ENCODE measurements at regions not wholly inside any gene's neighbourhood (a gene's known extent, or its start where the extent isn't known, plus 50 kb on each side); places are given as distances from the start of the nearest gene placed in this dataset.

- no peaks in the 10 kb centered on the region for H4K20me1 ChIP-seq (replicated peaks; ENCODE audit: control insufficient read depth, extremely low read depth, insufficient read depth, low read length)
- H3K79me2 ChIP-seq (ENCODE audit: control insufficient read depth, insufficient read depth, low read length): no peaks in the 10 kb centered on the region
- POLR2A ChIA-PET: no interaction called here
- intact Hi-C loops (cut with micrococcal nuclease) (no loop called here), dilution Hi-C loops (cut with MboI; ENCODE audit: extremely low pct_ligation_motif_present, low sequenced_read_pairs) (no loop called here)
- H3K4me1 ChIP-seq (ENCODE audit: control insufficient read depth, extremely low read depth, insufficient read depth, low read length): no peaks in the 10 kb centered on the region
- no peak overlapping the region for H3K4me2 ChIP-seq (ENCODE audit: insufficient read depth, low read length)
- no peaks in the 10 kb centered on the region for H3K36me3 ChIP-seq (ENCODE audit: control insufficient read depth in 2 of 2, extremely low read depth in 1 of 2, insufficient read depth in 2 of 2, low read length in 2 of 2)
- no peaks in the 10 kb centered on the region for H3K9me3 ChIP-seq (replicated peaks; ENCODE audit: control insufficient read depth, insufficient read depth, low read length)
- DNase-seq (ENCODE audit: low read depth, low spot score): no peak
- peaks cover 0 to 2% of the 10 kb centered on the region in 2 experiments for H3K27me3 ChIP-seq (ENCODE audit: control insufficient read depth in 2 of 2, insufficient read depth in 2 of 2, low read length in 2 of 2)
- TF ChIP-seq MYC (IDR thresholded peaks at IDR 0.05; ENCODE audit: low read depth, low read length) (no peak), GATA2 (IDR thresholded peaks at IDR 0.05; ENCODE audit: insufficient read depth, insufficient read length, low read depth, low read length) (no peak), FOS (IDR thresholded peaks at IDR 0.05; ENCODE audit: borderline replicate concordance, insufficient read depth, low read length) (no peak), EZH2 (IDR thresholded peaks at IDR 0.05; ENCODE audit: borderline replicate concordance, low read depth, low read length, severe bottlenecking) (no peak), POLR2A (IDR thresholded peaks at IDR 0.05; ENCODE audit: low read depth, low read length) (no peak), MAX (IDR thresholded peaks at IDR 0.05; ENCODE audit: insufficient read depth, insufficient read length) (no peak)
- H3K9ac ChIP-seq (replicated peaks; ENCODE audit: extremely low read depth, insufficient read depth, low read length): no peak overlapping the region
- CTCF ChIA-PET: no interaction called here
- H2AFZ ChIP-seq (ENCODE audit: low read depth, low read length): no peak overlapping the region
- H3K9me1 ChIP-seq (replicated peaks; ENCODE audit: control insufficient read depth, extremely low read depth, insufficient read depth, low read length): no peaks in the 10 kb centered on the region
- no peak for FAIRE-seq
- no TSS peak for BruUV-seq (replicated peaks)
- H3K4me3 ChIP-seq (replicated peaks in 1 of 3; ENCODE audit: insufficient read depth in 1 of 3, low read depth in 1 of 3, low read length in 3 of 3): no peak overlapping the region
- H3K27ac ChIP-seq (ENCODE audit: insufficient read depth, low read depth, low read length): no peak overlapping the region
These were observed 377.5 kb upstream of the PIK3C3 start for GRCh38 chr18:41577529-41577928.

- intact Hi-C loops (cut with micrococcal nuclease) (no loop called here), dilution Hi-C loops (cut with MboI; ENCODE audit: extremely low pct_ligation_motif_present, low sequenced_read_pairs) (no loop called here)
- no peaks in the 10 kb centered on the region for H3K79me2 ChIP-seq (ENCODE audit: control insufficient read depth, insufficient read depth, low read length)
- ChIA-PET CTCF (no interaction called here), POLR2A (no interaction called here)
- no peaks in the 10 kb centered on the region for H3K4me1 ChIP-seq (ENCODE audit: control insufficient read depth, extremely low read depth, insufficient read depth, low read length)
- FAIRE-seq: no peak
- H3K4me2 ChIP-seq (ENCODE audit: insufficient read depth, low read length): no peak overlapping the region
- no peaks in the 10 kb centered on the region for H3K9me1 ChIP-seq (replicated peaks; ENCODE audit: control insufficient read depth, extremely low read depth, insufficient read depth, low read length)
- no TSS peak for BruUV-seq (replicated peaks)
- no peak overlapping the region for H3K27ac ChIP-seq (ENCODE audit: insufficient read depth, low read depth, low read length)
- no peaks in the 10 kb centered on the region for H3K36me3 ChIP-seq (ENCODE audit: control insufficient read depth in 2 of 2, extremely low read depth in 1 of 2, insufficient read depth in 2 of 2, low read length in 2 of 2)
- no peaks in the 10 kb centered on the region for H4K20me1 ChIP-seq (replicated peaks; ENCODE audit: control insufficient read depth, extremely low read depth, insufficient read depth, low read length)
- H3K9me3 ChIP-seq (replicated peaks; ENCODE audit: control insufficient read depth, insufficient read depth, low read length): no peaks in the 10 kb centered on the region
- no peak overlapping the region for H3K4me3 ChIP-seq (replicated peaks in 1 of 3; ENCODE audit: insufficient read depth in 1 of 3, low read depth in 1 of 3, low read length in 3 of 3)
- TF ChIP-seq POLR2AphosphoS5 (IDR thresholded peaks at IDR 0.05; ENCODE audit: insufficient read depth, low read depth, low read length) (no peak), EZH2 (IDR thresholded peaks at IDR 0.05; ENCODE audit: borderline replicate concordance, low read depth, low read length, severe bottlenecking) (no peak), MAX (IDR thresholded peaks at IDR 0.05; ENCODE audit: insufficient read depth, insufficient read length) (no peak), CTCF (IDR thresholded peaks at IDR 0.05; ENCODE audit: extremely low read depth in 1 of 2, insufficient read depth in 1 of 2, low read depth in 1 of 2, low read length in 2 of 2) (no peak), MYC (IDR thresholded peaks at IDR 0.05; ENCODE audit: low read depth, low read length) (no peak), FOS (IDR thresholded peaks at IDR 0.05; ENCODE audit: borderline replicate concordance, insufficient read depth, low read length) (no peak), POLR2A (IDR thresholded peaks at IDR 0.05; ENCODE audit: low read depth, low read length) (no peak), JUN (IDR thresholded peaks at IDR 0.05; ENCODE audit: borderline replicate concordance, insufficient read depth, insufficient read length, low read depth) (no peak), GATA2 (IDR thresholded peaks at IDR 0.05; ENCODE audit: insufficient read depth, insufficient read length, low read depth, low read length) (no peak)
- H3K9ac ChIP-seq (replicated peaks; ENCODE audit: extremely low read depth, insufficient read depth, low read length): no peak overlapping the region
- DNase-seq (ENCODE audit: low read depth, low spot score): no peak
- no peak overlapping the region for H2AFZ ChIP-seq (ENCODE audit: low read depth, low read length)
- H3K27me3 ChIP-seq (ENCODE audit: control insufficient read depth in 2 of 2, insufficient read depth in 2 of 2, low read length in 2 of 2): peaks cover 0 to 2% of the 10 kb centered on the region in 2 experiments
These were observed 378.4 kb upstream of the PIK3C3 start for GRCh38 chr18:41576643-41577042.

Data from endothelial cell of umbilical vein (primary cell).